ENCODE measurements at regions not wholly inside any gene's neighbourhood (a gene's known extent, or its start where the extent isn't known, plus 50 kb on each side); places are given as distances from the start of the nearest gene placed in this dataset.

DNA sequence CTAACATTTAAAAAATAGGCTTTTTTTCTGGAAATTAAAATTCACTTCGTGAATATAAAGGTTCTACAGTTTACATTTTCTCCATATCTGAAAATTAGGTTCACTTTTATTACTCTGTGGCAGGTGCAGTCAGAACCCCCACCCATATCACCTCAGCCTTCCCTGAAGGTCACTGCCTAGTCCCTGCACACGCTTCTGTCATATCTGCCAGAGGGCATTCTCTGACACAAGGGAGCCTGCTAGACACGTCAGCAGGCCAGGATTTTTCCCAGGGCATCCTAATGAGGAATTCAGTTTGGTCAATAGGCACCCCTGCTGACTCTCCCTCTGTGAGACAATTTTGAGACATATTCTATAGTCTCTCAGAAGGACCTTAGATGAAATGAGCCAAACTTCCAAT is 475.7 kb upstream of the PKDCC start:
- POLR2A ChIA-PET = no interaction called here
- no peak for TF ChIP-seq CTCF (IDR thresholded peaks at IDR 0.05; ENCODE audit: control extremely low read depth, extremely low read depth, low read depth, missing control alignments)
- CTCF ChIA-PET = interaction anchor here (3.0 kb wide), 1 partner anchor 9 kb away, joined by 7 read pairs; no protein-coding TSS in a partner anchor
- DNase-seq (ENCODE audit: extremely low spot score) = no peak

DNA sequence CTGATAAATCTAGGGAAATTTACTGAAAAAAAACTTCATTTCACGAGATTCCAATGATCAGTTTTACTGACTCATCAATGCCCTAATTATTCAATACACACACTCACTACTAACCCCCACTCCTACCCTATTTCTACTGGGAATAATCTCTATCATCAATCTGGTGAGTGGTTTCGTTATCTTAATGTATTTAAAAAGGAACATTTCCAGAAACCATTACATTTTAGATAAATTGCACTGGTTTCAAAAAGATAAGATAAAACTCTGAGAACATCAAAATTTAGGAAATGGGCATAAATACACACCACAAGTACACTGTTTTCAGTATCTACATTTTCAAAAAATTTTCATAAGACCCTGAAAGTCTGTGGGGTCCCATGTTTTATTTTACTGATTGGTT is 471.4 kb upstream of the PKDCC start:
- TF ChIP-seq CTCF (IDR thresholded peaks at IDR 0.05; ENCODE audit: control extremely low read depth, extremely low read depth, low read depth, missing control alignments) = no peak
- ChIA-PET CTCF (interaction anchor here (1.5 kb wide), 1 partner anchor 14 kb away, joined by 5 read pairs; no protein-coding TSS in a partner anchor), POLR2A (no interaction called here)
- DNase-seq (ENCODE audit: extremely low spot score) = no peak

DNA sequence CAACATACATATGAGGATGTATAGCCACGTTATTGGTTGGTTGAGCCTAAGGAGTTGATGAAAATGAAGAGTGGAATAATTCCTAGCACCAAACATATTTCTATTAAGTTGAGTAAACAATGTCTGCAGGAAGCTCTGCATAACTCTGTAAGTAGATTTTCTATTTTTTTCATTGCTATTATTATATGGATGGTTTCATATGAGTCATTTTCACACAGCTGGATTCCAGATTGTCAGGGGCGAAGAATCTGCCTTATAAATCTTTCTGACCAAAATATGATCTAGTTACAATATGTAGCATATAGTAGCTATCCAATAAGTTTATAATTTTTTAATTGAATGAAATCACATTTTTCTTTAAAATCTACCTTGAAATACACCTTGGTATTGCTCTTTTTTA is 468.0 kb upstream of the PKDCC start:
- CTCF ChIA-PET = interaction anchor here (1.2 kb wide), 1 partner anchor 45 kb away, joined by 3 read pairs; no protein-coding TSS in a partner anchor
- no peak for DNase-seq (ENCODE audit: extremely low spot score)
- no peak for TF ChIP-seq CTCF (IDR thresholded peaks at IDR 0.05; ENCODE audit: control extremely low read depth, extremely low read depth, low read depth, missing control alignments)
- POLR2A ChIA-PET = no interaction called here

GRCh38 chr2:41580806-41581205 is 467.0 kb upstream of the PKDCC start:
- CTCF ChIA-PET = no interaction called here
- POLR2A ChIA-PET = no interaction called here
- no peak for DNase-seq (ENCODE audit: extremely low spot score)
- TF ChIP-seq CTCF (IDR thresholded peaks at IDR 0.05; ENCODE audit: control extremely low read depth, extremely low read depth, low read depth, missing control alignments) = no peak

DNA sequence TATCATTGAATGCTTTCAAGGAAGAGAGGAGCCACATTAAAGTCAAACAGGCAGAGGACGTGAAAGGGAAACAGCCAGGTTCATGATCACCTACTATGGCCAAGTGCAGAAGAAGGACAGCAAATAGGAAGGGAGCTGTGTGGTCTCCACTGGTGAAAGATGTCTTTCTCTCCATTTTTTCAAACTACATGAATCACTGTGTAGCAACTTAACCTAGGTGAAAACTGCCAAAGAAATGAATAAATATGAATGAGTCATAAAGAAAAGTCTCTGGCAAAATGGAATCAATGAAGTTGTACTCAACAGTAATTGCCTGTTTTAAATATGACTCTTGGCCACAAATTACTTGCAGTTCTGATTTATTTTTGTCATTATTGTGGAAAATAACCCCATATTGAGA is 452.6 kb upstream of the PKDCC start:
- no peak for TF ChIP-seq CTCF (IDR thresholded peaks at IDR 0.05; ENCODE audit: control extremely low read depth, extremely low read depth, low read depth, missing control alignments)
- ChIA-PET POLR2A (no interaction called here), CTCF (interaction anchor here (1.0 kb wide), 1 partner anchor 12 kb away, joined by 3 read pairs; no protein-coding TSS in a partner anchor)
- no peak for DNase-seq (ENCODE audit: extremely low spot score)

DNA sequence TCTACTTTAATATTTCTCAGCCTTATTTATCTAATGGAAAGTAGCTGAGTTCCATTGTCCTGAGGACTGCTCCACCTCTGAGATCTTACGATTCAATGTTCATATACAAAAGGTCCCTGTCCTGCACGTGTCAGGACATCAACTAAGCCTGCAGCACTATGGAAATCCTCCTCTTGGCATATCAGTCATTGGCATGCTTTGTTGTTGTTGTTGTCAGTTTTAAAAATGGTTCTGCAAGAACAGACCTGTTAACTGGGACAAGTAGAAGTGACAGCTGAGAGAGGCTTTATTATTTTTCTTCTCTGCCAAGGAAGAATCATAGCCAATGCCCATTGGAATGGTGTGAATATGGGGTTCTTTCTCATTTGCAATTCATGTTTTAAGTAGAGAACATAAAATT is 450.1 kb upstream of the PKDCC start:
- CTCF ChIA-PET = no interaction called here
- POLR2A ChIA-PET = no interaction called here
- no peak for DNase-seq (ENCODE audit: extremely low spot score)
- TF ChIP-seq CTCF (IDR thresholded peaks at IDR 0.05; ENCODE audit: control extremely low read depth, extremely low read depth, low read depth, missing control alignments) = no peak

Data from GM10248 (cell line).